Stimulated activated CD8-positive, alpha-beta memory T cell treated with anti-CD3 and anti-CD28 coated beads, Interleukin-2, amount 100 ng/mL, for 48 hours (primary cell): ENCODE measurements at regions not wholly inside any gene's neighbourhood (a gene's known extent, or its start where the extent isn't known, plus 50 kb on each side); places are given as distances from the start of the nearest gene placed in this dataset.

Source experiments
- DNase-seq, 2 donors: peaks; one replicate each; pipeline ENCODE4 v3.0.0-alpha.2; 2020; ENCODE audit warnings: low read depth in 2 of 2

DNA sequence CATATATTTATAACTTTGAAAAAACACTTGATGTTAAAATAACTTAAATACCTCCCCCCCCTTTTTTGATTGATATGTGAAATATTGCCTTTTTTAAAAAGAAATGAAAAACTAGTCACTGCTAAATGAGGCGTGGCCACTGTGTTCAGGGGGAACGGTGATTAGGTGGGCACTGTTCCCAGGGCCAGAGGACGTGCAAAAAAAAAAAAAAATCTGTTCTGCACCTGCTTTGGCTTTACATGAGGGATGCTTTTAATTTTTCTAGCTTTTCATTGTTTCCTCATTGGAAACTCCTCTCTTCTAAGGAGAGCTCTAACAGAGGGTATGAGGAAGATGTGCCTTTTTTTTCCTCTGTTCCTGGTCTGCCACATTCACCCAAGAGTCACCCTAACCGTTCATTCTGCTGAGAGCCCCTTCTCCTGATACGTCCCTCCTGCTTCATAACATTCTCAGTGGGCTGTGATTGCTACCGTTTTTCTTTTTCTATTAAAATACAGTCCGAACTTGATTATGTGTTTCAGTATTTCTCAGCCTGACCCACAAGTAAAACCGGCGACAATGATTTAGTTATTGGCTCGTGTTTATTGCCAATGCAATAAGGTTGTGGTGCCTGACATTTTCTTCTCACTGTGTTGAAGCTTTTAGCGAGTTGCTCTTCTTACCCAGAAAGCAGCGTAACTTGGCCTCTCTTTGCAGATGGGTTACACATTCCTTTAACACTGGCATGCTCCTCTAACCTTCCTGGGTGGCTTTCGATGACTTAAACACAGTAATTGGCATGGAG, 64.8 kb upstream of the ZNF536 start:
- DNase-seq = no peak

DNA sequence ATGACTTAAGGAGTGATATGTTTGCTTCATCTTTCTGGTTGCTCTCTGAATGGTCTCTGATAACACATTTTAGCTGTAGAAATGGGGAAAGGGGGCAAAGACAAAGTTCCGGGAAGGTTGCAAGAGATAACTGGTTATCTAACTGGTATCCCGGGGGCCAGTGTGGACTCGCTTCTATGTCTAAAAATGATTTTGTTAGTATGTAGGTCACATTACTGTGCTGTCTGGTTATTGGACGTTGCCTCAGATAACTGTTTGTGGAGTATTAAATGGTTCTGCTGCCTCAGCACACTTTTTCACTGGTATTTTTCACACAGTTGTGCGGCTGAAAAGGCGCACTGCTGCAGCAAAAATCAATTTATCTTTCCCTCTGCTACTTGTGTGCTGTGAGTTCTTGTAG, 63.0 kb upstream of the ZNF536 start:
- no peak for DNase-seq

DNA sequence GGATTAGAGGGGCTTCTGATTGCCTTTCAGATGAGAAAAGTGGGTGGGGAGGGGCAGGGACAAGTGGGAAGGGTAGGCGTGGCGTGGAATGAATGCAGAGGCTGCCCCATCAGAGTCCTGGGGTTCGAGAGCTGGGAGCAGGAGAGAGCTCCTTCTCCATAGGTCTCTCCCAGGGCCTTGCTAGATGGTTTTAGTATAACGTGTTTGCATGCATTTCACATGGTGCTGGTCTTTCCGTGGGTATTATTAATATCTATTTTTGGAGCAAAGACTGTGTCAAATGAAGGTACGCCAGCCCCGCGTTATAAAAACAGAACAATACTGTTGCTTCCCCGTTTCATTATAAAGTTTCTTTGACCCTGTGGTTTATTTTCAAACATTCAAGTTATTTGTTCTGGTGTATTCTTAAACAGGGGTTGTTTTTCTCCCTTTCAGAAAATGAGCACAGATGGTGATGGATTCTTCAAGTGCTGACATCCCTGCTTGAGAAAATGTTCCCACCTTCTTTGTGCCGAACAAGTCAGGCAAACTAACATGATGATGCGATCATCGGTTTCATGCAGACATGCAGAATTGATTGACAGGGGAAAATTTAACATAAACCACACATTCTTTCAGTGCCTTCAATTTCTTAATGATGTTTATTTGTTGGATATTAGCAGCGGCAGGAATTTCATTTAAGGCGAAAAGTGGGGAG, 62.1 kb upstream of the ZNF536 start:
- DNase-seq = no peak

DNA sequence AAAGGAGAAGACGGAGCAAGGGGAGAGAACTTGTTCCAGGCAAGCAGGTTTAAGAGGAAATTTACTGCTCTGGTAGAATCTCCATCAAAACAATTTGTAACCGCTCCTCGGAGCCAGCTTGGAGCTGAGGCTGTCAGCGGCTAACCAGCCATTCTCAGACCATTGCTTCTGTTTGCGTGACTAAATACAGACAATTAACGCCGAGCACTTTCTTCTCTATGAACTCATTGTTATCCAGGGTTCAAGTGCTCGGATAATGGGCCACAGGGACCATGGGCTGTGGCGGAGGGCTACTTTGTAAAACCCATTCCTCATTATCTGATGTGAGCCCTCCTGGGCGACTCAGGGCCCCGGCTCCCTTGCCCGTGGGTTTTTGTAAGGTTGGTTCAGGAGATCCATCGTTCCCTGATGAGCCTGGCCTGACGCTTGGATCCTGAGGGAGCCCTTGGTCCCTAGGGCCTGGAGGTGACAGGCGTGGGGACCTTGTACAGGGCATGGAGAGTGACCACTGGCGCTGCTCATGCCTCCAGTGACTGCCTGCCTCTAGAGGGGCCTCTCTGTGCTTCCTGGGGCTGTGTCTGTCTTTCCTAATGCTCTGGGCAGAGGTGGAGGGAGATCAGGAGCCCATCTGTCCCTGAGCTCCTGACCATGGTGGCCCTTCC, 61.5 kb upstream of the ZNF536 start:
- DNase-seq = no peak

DNA sequence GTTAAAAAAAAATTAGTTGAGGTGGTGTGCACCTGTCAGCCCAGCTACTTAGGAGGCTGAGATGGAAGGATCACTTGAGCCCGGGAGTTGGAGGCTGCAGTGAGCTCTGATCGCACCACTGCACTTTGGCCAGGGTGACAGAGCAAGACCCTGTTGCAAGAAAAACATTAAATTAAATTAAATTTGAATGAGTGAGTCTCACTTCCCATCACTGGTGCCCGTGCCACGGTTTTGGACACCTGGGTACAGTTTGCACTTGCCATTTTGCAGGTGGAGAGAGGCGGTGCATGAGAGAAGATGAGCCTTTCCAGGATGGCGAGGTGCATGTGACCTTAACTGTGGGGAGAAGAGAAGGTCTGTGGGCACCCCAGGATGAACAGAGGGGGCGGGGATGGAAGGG, 60.3 kb upstream of the ZNF536 start:
- no peak for DNase-seq

DNA sequence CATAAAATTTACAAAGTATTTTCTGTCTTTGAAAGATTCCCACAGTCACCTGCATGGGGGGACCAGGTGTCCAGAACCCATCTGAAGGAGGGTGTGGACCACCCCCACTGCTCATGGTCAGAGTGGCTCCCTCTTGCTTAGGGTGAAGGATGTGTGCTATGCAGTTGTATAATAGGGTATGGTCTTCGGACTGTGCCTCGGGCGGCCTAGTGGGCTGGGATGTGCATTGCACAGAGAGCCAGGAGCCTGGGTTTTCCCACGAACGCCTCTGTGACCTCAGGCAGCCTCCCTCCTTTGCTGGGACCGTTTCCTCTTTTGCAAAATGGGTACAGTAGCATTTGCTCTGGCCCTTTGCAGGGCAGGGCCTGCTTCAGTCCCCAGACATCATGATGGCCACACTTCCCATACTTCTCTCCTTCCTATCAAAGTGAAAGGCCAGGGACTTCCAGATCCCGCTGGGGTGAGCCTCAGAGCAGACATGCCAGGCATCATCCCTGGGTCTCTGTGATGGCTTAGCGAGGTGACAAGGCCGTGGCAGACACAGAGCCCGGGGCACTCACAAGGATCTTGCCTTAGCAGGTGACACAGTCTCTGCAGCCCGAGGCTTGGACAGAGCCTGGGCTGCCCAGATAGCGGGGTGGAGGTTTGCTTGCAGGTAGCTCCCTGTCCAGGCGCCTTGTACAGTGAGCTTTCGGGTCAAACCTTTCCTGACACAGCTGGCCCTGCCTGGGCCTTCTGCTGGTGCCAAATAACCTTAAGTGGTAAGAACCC, 59.4 kb upstream of the ZNF536 start:
- no peak for DNase-seq

DNA sequence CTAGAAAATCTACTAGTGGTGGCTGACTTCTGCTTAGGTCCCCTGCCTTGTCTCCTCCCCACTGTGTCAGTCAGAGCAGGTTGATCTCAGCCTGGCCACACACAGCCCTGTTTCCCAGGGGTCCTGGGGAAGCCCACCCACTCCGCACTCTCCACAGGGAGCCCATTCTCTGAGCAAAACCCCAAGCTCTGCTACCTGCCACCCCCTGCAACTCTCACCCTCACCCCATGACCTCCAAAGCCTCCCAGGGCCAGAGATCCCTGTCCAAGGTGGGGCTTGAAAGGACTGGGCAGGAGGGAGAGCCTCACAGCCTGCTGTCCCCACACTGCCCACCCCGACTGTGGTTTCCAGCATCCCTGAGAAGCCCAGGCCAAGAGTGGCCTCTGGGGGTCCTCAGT, 58.8 kb upstream of the ZNF536 start:
- no peak for DNase-seq

DNA sequence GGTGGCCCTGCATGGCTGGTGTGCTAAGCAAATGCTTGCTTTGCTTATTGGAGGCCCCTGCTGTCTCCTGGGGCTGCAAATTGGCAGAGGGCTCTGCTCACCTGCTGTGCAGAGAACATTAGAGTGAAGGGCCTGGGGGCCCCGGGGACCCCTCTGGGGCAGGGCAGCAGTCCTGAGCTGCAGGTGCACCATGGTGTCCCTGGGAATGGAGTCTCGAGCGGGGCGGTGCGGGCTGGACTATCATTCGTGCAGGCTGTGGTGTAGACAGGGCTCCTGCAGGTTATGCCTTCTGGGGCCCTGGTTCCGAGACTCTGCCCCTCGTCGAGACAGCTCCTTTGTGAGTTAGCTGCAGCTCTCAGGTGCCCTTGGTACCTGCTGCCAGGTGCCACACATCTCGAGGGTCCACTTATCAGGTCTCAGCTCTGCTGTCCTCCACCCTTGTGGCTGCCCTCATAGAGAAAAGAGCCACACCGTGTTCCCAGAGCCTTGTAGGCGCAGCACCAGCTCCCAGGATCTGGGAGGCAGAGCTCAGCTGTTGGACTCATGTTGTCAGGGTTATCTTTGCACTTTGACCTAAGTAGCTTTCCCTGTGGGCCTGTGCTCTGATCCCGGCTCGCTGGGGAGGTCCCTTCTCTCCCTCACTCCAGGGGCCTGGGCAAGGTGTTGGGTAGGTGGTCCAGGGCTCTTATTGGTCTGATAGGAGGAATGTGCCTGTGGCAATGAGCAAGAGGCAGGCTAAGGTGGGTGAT, 58.0 kb upstream of the ZNF536 start:
- no peak for DNase-seq

DNA sequence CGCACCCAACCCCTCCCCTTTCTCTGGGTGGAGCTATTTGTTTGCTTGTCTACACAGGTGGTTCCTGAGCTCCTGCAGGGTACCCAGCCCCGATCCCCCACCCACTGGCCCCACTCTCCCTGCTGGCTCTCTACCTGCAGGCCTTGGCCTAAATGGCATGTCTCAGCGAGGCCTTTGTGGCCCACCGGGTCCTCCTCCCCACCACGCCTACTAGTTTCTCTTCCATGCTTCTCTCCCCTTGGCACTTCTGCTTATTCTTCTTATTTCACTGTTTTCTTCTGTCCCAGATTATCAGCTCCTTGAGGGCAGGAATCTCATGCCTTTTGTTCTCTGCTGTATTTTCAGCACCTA, 57.4 kb upstream of the ZNF536 start:
- no peak for DNase-seq

DNA sequence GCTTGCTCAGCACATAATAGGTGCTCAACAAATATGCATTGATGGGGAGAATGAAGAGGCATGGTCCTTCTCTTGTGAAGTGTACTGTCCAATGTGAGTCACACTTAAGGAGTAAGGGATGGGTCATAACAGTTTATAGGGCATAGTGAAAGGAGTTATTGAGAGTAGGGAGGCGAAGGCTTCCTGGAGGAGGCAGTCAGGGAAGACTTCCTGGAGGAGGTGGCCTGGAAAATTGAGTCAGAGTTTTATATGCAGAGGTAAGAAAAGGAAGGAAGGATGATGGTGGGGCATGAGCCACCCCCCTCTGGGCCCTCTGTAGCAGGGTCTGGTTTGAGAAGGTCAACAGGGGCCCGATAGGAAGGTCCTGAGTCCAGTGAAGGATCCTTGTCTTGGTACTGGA, 57.0 kb upstream of the ZNF536 start:
- DNase-seq = no peak

DNA sequence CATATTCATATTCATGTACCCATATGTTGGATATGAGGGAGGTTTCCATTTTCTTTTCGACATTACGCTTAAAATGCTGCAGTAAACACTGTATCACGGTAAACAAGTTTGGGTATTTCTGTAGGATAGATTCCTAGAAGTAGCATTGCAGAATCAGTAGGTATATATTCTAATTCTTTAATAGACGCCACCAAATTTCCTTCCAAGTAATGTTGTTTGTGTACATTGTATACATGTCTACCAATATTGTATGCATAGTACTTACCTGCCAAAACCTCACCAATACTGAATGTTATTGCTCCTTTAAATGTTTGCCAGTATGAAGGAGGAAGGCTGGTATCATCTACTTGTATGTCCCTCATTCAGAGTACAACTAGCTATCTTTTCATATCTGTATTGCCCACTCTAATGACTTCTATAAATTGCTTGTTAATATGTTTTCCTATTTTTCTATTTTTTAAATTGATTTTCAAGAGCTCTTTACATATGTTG, 56.1 kb upstream of the ZNF536 start:
- no peak for DNase-seq

DNA sequence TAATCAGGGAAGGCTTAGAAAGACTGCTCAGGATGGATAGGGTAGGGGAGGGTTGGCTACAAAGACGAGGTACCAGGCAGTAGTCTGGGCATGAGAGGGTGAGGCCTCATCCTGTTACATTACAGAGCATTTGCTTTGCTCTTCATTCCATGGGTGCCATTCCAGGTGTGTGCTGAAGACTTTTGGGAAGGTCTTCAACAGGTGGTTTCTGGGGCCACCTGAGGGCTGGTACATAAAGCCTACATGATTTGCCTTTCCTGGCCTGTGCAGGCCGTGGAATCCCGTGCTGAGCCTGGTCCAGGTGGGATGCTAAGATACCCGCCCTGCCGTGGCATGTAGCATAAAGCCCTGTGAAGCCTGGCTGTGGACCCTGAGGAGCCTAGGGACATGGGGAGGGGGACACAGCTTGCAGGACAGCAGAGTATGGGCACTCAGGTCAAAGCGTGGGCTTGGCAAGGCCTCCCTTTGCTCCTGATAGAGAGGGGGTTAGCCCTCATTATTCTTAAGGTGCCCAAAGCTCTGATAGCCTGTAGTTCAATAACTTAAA, 55.6 kb upstream of the ZNF536 start:
- DNase-seq = no peak

DNA sequence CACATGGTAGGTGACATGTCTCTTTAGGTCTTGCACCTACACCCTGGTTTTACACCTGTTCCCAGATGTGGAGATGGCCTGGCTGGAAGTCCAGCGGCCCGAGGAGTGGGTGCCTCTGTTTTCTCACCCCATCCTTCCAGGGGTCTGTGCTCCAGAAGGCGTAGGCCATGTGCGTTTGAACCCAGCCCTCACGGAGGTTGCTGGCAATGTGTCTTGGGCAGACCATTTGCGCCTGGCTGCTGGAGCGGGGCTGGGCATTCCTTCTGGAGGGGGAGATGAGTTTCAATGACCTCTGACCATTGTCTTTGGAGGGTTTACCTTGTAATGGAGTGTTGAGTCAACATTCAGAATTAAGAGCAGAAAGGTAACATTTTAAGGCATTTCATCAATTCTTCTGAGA, 54.8 kb upstream of the ZNF536 start:
- DNase-seq = no peak

DNA sequence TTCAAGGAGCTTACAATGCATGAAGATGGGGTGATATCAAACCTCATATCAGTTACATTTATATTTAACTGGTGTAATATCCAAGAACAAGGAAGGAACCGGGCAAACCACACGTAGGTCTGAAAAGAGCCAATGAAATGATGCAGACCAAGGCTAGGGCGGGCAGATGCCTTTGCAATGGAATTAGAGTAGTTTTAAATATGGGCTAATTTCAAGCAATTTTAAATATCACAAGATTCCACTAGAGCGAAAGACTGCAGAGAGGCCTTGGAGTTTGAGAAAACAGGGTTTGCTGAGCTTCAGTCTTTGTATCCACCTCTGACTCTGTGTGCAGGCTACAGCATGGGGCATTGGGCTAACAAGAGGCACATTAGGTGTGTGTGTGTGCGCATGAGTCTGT, 53.9 kb upstream of the ZNF536 start:
- no peak for DNase-seq

DNA sequence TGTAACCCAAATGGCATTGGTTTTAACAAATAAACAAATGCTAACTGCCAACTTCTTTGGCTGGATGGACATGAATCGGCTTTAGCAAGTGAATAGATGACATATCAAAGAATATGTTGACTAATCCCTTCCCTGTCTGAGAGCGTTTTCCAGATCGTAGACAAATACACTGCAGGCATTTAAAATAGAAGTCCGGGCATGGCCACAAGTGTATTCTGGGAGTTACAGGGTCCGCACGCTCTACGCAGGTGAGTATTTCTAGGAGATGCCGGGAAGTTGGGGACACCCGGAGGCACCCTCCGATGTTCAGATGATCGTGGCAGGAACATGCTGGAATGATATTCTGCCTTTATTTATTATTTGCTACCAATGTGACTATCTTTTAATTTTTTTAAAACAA, 53.2 kb upstream of the ZNF536 start:
- DNase-seq = no peak

DNA sequence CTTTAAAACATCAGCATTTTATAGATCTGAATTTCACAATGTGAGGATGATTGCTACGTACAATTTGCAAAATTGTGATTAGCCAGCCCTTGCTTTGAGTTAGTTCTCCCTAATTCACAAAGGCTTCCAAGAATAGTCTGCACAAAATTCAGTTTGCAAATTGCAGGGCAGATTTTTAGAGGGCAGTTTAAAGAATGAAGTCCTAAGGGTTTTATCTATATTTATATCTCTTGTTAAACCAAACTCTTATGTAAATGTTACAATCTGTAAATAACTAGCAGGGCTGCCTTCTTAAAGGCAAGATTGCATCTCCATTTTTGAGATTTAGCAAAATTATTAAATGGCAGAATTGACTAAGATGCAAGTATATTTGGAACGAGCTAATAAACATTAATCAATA, 52.8 kb upstream of the ZNF536 start:
- no peak for DNase-seq

DNA sequence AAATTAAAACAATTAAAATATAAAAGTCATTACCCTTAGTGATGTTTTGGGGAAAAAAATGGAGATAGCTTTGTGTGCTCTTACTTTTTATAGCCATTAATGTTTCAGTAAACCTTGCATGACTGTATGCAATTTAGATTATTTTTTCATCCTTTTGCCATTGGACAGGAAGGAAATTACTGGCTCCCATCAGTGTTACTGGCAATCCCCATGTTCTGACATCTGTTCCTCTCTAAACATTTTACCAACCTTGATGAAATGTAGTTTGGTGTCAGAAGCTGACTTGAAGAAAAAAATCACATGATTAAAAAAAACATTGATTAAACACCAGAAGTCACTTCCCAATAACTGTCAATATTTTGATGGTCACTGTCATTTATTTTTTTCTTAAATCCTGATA, 52.3 kb upstream of the ZNF536 start:
- DNase-seq = no peak

DNA sequence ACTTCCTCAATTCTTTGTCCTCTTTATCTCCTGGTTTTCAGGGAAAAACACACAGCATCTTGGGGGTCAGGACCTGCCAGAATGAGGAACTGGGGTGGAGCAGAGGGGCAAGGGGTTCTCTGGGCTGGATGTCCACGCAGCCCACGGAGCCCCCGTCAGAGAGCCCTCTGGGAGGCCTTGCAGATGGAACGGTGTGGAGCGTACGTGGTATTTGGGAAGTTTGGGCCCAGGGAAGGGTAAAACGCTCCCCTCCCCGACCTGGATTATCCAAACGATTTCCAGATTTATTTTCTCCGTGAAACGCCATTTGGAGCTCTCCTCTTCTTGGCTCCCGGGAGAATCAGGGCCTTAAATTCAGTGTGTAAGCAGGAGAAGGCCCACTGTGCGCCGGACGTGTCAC, 51.7 kb upstream of the ZNF536 start:
- DNase-seq = no peak

DNA sequence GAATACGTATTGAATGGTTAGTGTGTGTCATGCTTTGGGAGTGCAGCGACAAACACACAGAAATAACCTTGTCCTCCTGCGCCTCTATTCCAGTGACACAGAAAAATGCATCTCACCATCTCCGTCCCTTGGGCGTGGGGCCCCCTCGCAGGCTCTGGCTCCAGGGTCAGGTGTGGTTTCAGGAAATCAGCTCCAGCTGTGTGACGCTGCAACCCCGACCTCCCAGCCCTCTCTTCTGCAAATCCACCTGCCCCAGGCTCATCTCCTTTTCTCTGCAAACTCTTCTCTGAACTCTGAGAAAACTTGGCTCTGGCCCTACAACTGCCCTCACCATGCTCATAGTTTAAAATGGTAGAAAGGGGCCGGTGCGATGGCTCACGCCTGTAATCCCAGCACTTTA, 51.3 kb upstream of the ZNF536 start:
- no peak for DNase-seq
